VCaP (cell line): ENCODE measurements at regions not wholly inside any gene's neighbourhood (a gene's known extent, or its start where the extent isn't known, plus 50 kb on each side); places are given as distances from the start of the nearest gene placed in this dataset.
A peak's percentile ranks its signal among the peaks of the same experiment; 100 is the strongest.

ENCODE experiments used
- H3K27ac ChIP-seq: fragments of 450-650 bp; 2 replicates; pipeline ENCODE4 v1.5.1; 2017
- CTCF ChIP-seq: fragments of 450-650 bp; conservative IDR thresholded peaks from 2 replicates; pipeline ENCODE4 v1.5.1; 2017; ENCODE audit warnings: mild to moderate bottlenecking, moderate library complexity

- H3K27ac ChIP-seq = no peak overlapping the region
- TF ChIP-seq CTCF = no peak
Observed at GRCh38 chr11:25988178-25988577, 343.8 kb upstream of the ANO3 start.

- peak overlapping the region; percentile 48 for H3K27ac ChIP-seq
- no peak for TF ChIP-seq CTCF
Observed at GRCh38 chr11:25990406-25990805, 341.5 kb upstream of the ANO3 start.

GRCh38 chr11:25991476-25991875 lies 340.5 kb upstream of the ANO3 start:
- H3K27ac ChIP-seq = no peak overlapping the region
- TF ChIP-seq CTCF = no peak

GRCh38 chr11:25992294-25992693 lies 339.6 kb upstream of the ANO3 start:
- no peak overlapping the region for H3K27ac ChIP-seq
- no peak for TF ChIP-seq CTCF

- H3K27ac ChIP-seq = no peak overlapping the region
- TF ChIP-seq CTCF = no peak
Observed at GRCh38 chr11:25993016-25993415, 338.9 kb upstream of the ANO3 start.

GRCh38 chr11:26011474-26011873 lies 320.5 kb upstream of the ANO3 start:
- no peak overlapping the region for H3K27ac ChIP-seq
- no peak for TF ChIP-seq CTCF

- no peak for TF ChIP-seq CTCF
- no peak overlapping the region for H3K27ac ChIP-seq
Observed at GRCh38 chr11:26014456-26015115, 317.3 kb upstream of the ANO3 start.
